OCI-LY7 (cell line): ENCODE measurements at regions not wholly inside any gene's neighbourhood (a gene's known extent, or its start where the extent isn't known, plus 50 kb on each side); places are given as distances from the start of the nearest gene placed in this dataset.

Experiments used
- BruUV-seq: library from RNA; stranded (reverse); fragments of 400-500 nt; replicated peaks from 2 replicates; lab custom pipeline; 2021; lab: Mats Ljungman, UMichigan
- CTCF ChIA-PET: fragments of 300-600 bp; sonication (Branson Sonifier 250); formaldehyde crosslinking; loops from one replicate; lab custom pipeline; 2022; ENCODE audit warnings: antibody characterized with exemption; ENCODE audit not compliant: unreplicated experiment; lab: Charles Lee
- POLR2A ChIA-PET: fragments of 300-600 bp; sonication (Branson Sonifier 250); formaldehyde crosslinking; loops from one replicate; lab custom pipeline; 2022; ENCODE audit warnings: antibody characterized with exemption; lab: Charles Lee
- DNase-seq: peaks from one replicate; pipeline ENCODE4 v3.0.0-alpha.2; 2015; ENCODE audit warnings: low spot score
- H2AFZ ChIP-seq: fragments of 200-600 bp; sonication (generic), shearing (Covaris generic); 2 replicates; pipeline ENCODE4 v1.6.1; 2014; ENCODE audit warnings: mild to moderate bottlenecking, antibody characterized with exemption, low read length, moderate library complexity
- H3K27ac ChIP-seq: fragments of 200-600 bp; sonication (generic); 2 replicates; pipeline ENCODE4 v1.5.1; 2014; ENCODE audit warnings: mixed run types, low read depth, mild to moderate bottlenecking, moderate library complexity, low read length, inconsistent platforms; ENCODE audit not compliant: poor library complexity, severe bottlenecking
- H3K36me3 ChIP-seq: fragments of 200-600 bp; sonication (generic); 2 replicates; pipeline ENCODE4 v1.6.1; 2014; ENCODE audit warnings: mild to moderate bottlenecking, antibody characterized with exemption, low read length, moderate library complexity, mixed read lengths; ENCODE audit not compliant: insufficient read depth
- H3K4me1 ChIP-seq: fragments of 200-600 bp; sonication (generic); 2 replicates; pipeline ENCODE4 v1.5.1; 2014; ENCODE audit warnings: mild to moderate bottlenecking, low read length; ENCODE audit not compliant: insufficient read depth, poor library complexity, severe bottlenecking
- H3K4me2 ChIP-seq: fragments of 200-600 bp; sonication (generic); 2 replicates; pipeline ENCODE4 v1.6.1; 2014; ENCODE audit warnings: mild to moderate bottlenecking, low read length
- H3K4me3 ChIP-seq: fragments of 200-600 bp; sonication (generic); 2 replicates; pipeline ENCODE4 v1.5.1; 2014; ENCODE audit warnings: mild to moderate bottlenecking, low read depth, low read length; ENCODE audit not compliant: poor library complexity, severe bottlenecking
- H3K79me2 ChIP-seq: fragments of 200-600 bp; sonication (generic); 2 replicates; pipeline ENCODE4 v1.6.1; 2016; ENCODE audit warnings: low read depth, mild to moderate bottlenecking, low read length, moderate library complexity, mixed read lengths; ENCODE audit not compliant: insufficient read depth
- H3K9me2 ChIP-seq: fragments of 200-600 bp; sonication (generic); 2 replicates; pipeline ENCODE4 v1.6.1; 2016; ENCODE audit warnings: mild to moderate bottlenecking, low read length, mixed read lengths; ENCODE audit not compliant: insufficient read depth
- H3K9me3 ChIP-seq: fragments of 200-600 bp; sonication (generic); 2 replicates; pipeline ENCODE4 v1.6.1; 2014; ENCODE audit warnings: mild to moderate bottlenecking, mixed run types, low read length, mixed read lengths
- H4K20me1 ChIP-seq: fragments of 200-600 bp; sonication (generic); 2 replicates; pipeline ENCODE4 v1.6.1; 2014; ENCODE audit warnings: mild to moderate bottlenecking, antibody characterized with exemption, low read length, moderate library complexity, mixed read lengths; ENCODE audit not compliant: insufficient read depth
- EZH2phosphoT487 ChIP-seq: fragments of 200-600 bp; sonication (generic); IDR thresholded peaks from 2 replicates; pipeline ENCODE4 v1.6.1; 2018; ENCODE audit warnings: low read depth, borderline replicate concordance, mild to moderate bottlenecking, mixed run types, antibody characterized with exemption, low read length, moderate library complexity, mixed read lengths
- intact Hi-C: fragments of 100-400 bp; cut with micrococcal nuclease; formaldehyde crosslinking; loops from one replicate; pipeline ENCODE4 v1.10.0; 2022; ENCODE audit not compliant: unreplicated experiment
- TF ChIP-seq, protein P1 (sequence below): fragments of 200-600 bp; sonication (generic); conservative IDR thresholded peaks from 2 replicates; pipeline ENCODE4 v1.5.1; 2014; ENCODE audit warnings: mild to moderate bottlenecking, antibody characterized with exemption, low read length, moderate library complexity, mixed read lengths

DNA sequence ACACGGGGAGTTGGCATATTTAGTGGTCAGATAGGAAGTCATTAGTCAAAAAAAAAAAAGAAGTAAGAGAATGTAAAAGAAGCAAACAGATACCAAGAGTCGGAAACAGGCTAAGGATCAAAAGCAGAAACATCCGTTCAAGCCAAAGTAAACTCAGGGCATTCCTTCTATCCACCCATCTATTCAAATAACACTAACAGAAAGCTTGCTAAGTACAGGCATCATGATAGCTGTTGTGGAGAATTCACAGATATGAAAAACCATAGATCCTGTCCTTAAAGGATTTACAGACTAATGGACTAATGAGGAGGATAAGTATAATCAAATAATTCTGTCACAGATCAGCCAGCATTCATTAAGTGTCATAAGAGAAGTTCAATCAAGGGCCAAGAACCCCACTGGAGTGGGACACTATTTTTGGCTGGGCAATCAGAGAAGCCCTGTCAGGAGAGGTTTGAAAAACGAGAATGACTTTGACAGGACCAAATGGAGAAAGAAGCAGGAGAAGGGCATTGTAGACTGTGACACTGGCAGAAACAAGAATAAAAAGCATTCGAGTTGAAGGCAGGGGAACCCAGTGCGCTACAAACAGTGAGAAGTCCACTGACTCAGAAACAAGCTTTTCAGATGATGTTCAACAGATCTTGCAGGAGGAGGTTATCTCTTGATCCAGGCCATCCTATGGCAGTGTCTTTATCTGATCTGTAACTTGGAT is 154.2 kb upstream of the TSLP start:
- ChIA-PET CTCF (no interaction called here), POLR2A (interaction anchor here (0.7 kb wide), 1 partner anchor 640 kb away, joined by 3 read pairs; no protein-coding TSS in a partner anchor)
- no peak for TF ChIP-seq EZH2phosphoT487
- TF ChIP-seq, protein P1, sequence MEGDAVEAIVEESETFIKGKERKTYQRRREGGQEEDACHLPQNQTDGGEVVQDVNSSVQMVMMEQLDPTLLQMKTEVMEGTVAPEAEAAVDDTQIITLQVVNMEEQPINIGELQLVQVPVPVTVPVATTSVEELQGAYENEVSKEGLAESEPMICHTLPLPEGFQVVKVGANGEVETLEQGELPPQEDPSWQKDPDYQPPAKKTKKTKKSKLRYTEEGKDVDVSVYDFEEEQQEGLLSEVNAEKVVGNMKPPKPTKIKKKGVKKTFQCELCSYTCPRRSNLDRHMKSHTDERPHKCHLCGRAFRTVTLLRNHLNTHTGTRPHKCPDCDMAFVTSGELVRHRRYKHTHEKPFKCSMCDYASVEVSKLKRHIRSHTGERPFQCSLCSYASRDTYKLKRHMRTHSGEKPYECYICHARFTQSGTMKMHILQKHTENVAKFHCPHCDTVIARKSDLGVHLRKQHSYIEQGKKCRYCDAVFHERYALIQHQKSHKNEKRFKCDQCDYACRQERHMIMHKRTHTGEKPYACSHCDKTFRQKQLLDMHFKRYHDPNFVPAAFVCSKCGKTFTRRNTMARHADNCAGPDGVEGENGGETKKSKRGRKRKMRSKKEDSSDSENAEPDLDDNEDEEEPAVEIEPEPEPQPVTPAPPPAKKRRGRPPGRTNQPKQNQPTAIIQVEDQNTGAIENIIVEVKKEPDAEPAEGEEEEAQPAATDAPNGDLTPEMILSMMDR = no peak
- Histone ChIP-seq H3K36me3 (no peaks in the 10 kb centered on the region), H3K79me2 (no peaks in the 10 kb centered on the region), H3K4me1 (no peaks in the 10 kb centered on the region), H3K27ac (no peak overlapping the region), H2AFZ (no peak overlapping the region), H3K9me3 (no peaks in the 10 kb centered on the region), H4K20me1 (no peaks in the 10 kb centered on the region), H3K4me2 (no peak overlapping the region), H3K4me3 (no peak overlapping the region), H3K9me2 (no peaks in the 10 kb centered on the region)
- intact Hi-C loops = no loop called here
- no TSS peak for BruUV-seq
- no peak for DNase-seq

DNA sequence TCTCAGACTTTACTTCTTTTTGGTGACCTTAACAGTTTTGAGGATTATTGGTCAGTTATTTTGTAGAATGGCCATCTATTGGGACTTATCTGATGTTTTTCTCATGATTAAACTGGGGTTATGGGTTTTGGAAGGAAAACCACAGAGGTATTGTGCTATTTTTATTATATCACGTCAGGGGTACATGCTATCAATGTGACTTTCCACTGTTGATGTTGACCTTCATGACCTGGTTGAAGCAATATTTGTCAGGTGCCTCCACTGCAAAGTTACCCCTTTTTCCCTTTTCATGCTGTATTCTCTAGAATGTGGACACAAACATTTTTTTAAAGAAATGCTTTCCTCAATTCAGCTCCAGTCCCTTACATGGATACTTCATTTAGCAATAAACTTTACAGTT is 152.8 kb upstream of the TSLP start:
- H3K4me2 ChIP-seq = no peak overlapping the region
- H3K4me1 ChIP-seq = no peaks in the 10 kb centered on the region
- intact Hi-C loops = no loop called here
- no peaks in the 10 kb centered on the region for H3K79me2 ChIP-seq
- H3K4me3 ChIP-seq = no peak overlapping the region
- H3K9me3 ChIP-seq = no peaks in the 10 kb centered on the region
- TF ChIP-seq, protein P1 = no peak
- no peak for TF ChIP-seq EZH2phosphoT487
- CTCF ChIA-PET = no interaction called here
- H3K9me2 ChIP-seq = no peaks in the 10 kb centered on the region
- POLR2A ChIA-PET = no interaction called here
- BruUV-seq = no TSS peak
- H2AFZ ChIP-seq = no peak overlapping the region
- no peaks in the 10 kb centered on the region for H4K20me1 ChIP-seq
- no peak overlapping the region for H3K27ac ChIP-seq
- no peak for DNase-seq
- no peaks in the 10 kb centered on the region for H3K36me3 ChIP-seq

DNA sequence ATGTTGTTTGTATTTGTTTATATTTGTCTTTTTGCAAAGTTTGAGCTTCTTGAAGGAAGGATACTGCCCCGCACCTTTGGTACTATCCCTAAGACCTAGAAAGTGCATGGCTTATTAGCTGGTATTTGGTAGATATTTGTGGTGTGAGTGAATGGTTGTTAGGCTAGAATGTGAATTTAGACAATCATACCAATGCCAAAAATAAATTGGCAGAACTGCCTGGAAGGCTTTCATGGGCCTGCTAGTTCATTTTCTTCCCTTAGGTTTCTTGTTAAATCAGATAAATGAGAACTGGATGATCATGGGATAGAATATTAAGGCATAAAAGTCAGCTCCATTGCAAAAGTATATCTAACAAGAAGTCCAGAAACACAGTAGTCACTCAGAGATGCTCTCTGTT is 147.5 kb upstream of the TSLP start:
- Histone ChIP-seq H3K36me3 (no peaks in the 10 kb centered on the region), H3K9me2 (no peaks in the 10 kb centered on the region), H3K27ac (no peak overlapping the region), H4K20me1 (no peaks in the 10 kb centered on the region), H3K9me3 (no peaks in the 10 kb centered on the region), H3K4me2 (no peak overlapping the region), H3K4me3 (no peak overlapping the region), H2AFZ (no peak overlapping the region), H3K79me2 (no peaks in the 10 kb centered on the region), H3K4me1 (no peaks in the 10 kb centered on the region)
- DNase-seq = no peak
- TF ChIP-seq, protein P1 = no peak
- no peak for TF ChIP-seq EZH2phosphoT487
- ChIA-PET CTCF (no interaction called here), POLR2A (interaction anchor here (0.6 to 1.0 kb wide), 2 partner anchors 9 to 161 kb away, joined by 3 read pairs; no protein-coding TSS in a partner anchor)
- BruUV-seq = no TSS peak
- intact Hi-C loops = no loop called here
